ENCODE measurements at regions not wholly inside any gene's neighbourhood (a gene's known extent, or its start where the extent isn't known, plus 50 kb on each side); places are given as distances from the start of the nearest gene placed in this dataset.

- TF ChIP-seq CTCF (IDR thresholded peaks at IDR 0.05), result no peak
- no peak for TF ChIP-seq POLR2A (IDR thresholded peaks at IDR 0.05)
Measured at GRCh38 chr2:44051593-44052347, 56.0 kb upstream of the LRPPRC start.
